ENCODE measurements at regions not wholly inside any gene's neighbourhood (a gene's known extent, or its start where the extent isn't known, plus 50 kb on each side); places are given as distances from the start of the nearest gene placed in this dataset.

DNA sequence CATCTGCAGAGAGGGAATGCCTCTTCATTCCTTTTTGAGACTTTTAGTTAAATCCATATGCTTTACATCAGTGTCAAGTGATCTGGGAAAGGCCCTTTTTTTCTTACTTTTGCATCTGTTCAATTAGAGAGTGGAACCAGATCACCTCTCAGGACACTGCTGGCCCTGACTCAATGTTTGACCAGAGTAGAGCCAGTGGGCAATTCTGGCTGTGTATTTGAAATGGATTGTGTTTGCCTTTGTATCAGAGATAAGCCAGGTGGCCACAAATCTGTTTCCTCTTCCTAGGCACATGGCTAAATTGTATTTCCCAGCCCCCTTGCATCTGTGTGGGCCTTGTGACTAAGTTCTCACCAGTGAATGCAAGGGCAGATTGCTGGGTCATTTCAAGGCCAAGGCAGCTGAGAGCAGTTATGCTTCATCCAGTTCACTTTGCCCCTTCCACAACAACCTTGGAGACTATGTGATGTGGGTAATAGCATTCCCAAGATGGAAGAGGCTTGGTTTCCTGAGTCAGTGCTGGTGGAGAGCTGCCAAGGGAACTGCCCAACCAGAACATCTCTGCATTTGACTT lies 75.6 kb upstream of the CACNA2D3 start:
- TF ChIP-seq, protein P1, sequence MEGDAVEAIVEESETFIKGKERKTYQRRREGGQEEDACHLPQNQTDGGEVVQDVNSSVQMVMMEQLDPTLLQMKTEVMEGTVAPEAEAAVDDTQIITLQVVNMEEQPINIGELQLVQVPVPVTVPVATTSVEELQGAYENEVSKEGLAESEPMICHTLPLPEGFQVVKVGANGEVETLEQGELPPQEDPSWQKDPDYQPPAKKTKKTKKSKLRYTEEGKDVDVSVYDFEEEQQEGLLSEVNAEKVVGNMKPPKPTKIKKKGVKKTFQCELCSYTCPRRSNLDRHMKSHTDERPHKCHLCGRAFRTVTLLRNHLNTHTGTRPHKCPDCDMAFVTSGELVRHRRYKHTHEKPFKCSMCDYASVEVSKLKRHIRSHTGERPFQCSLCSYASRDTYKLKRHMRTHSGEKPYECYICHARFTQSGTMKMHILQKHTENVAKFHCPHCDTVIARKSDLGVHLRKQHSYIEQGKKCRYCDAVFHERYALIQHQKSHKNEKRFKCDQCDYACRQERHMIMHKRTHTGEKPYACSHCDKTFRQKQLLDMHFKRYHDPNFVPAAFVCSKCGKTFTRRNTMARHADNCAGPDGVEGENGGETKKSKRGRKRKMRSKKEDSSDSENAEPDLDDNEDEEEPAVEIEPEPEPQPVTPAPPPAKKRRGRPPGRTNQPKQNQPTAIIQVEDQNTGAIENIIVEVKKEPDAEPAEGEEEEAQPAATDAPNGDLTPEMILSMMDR (IDR thresholded peaks at IDR 0.05), result no peak
- no peak for TF ChIP-seq POLR2A (IDR thresholded peaks at IDR 0.05; ENCODE audit: low read depth)
- TF ChIP-seq POLR2AphosphoS5 (IDR thresholded peaks at IDR 0.05), result no peak
- TF ChIP-seq EP300 (IDR thresholded peaks at IDR 0.05), result no peak
